Bone marrow (tissue), 2 donors: ENCODE measurements at regions not wholly inside any gene's neighbourhood (a gene's known extent, or its start where the extent isn't known, plus 50 kb on each side); places are given as distances from the start of the nearest gene placed in this dataset.
A peak's percentile ranks its signal among the peaks of the same experiment; 100 is the strongest.
"Not testable (repeated sequence)": the region's sequence is repeated elsewhere in the genome, so short reads cannot be mapped to it uniquely, and the experiment has no call there.

ENCODE experiments used
- DNase-seq, 2 donors: peaks; one replicate each; lab custom pipeline; 2025; lab: John Stamatoyannopoulos, UW

DNA sequence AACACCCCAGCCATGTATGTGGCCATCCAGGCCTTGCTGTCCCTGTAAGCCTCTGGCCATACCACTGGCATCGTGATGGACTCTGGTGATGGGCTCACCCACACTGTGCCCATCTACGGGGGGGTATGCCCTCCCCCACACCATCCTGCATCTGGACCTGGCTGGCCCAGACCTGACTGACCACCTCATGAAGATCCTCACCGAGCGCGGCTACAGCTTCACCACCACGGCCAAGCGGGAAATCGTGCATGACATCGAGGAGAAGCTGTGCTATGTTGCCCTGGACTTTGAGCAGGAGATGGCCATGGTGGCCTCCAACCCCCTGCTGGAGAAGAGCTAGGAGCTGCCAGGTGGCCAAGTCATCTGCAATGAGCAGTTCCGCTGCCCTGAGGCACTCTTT lies 80.4 kb upstream of the ZCCHC2 start:
- no peak for DNase-seq

DNA sequence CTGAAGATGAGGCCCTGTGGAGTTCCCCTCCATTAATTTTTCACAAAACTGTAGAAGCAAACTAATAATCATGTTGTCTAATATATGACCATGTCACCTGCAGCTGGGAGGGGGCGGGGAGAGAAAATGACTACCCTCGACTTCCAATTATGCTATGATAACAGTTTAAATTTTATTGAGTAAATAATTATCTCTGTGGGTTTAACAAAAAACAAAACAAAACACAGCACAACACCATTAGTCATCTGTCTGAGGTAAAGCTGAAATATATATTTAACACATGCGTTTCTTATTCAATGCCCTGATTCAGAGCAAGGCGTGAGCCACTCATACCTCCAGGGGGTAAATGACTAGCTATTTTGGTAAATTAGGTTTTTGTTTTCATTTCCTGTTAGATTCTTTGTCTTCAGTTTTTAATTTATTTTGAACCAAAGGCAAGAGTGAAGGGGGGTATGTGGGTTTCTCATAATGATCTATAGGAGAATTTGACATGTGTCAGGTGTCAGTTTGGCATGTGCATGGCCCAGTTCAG lies 77.4 kb upstream of the ZCCHC2 start:
- no peak for DNase-seq

DNA sequence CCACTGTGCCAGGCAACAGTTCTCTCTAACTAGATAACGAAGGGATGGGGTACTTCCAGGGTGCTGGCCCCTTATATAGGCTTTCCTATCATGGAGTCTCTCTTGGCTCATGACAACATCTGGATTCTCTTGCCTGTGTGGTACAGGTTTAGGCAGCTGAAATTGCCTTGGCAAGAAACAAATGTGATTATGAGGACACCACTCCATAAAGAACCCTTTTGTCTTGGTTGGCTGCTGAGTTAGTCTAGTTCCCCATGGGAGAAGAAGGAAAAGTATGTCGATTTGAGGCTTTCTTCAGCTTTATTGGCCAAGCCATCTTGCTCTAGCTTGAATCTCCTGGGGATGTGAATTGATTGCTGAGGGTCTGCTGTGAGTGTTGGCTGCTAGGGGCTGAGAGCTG lies 76.3 kb upstream of the ZCCHC2 start:
- DNase-seq: no peak

DNA sequence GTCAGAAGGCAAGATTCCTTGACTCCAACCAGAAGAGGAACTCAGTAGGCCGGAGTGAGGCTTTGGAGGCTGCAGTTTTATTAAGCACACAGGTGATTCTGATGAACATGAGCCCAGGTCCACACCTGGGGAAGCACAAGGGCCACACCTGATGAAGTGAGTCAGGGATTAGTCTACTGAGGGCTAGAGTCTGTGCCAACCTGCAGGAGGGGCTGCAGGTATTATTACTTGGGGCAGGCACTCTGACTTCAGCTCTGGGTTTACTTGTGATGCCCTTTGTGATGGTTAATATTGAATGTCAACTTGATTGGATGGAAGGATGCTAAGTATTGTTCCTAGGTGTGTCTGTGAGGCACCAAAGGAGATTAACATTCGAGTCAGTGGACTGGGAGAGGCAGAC lies 75.2 kb upstream of the ZCCHC2 start:
- DNase-seq: no peak

DNA sequence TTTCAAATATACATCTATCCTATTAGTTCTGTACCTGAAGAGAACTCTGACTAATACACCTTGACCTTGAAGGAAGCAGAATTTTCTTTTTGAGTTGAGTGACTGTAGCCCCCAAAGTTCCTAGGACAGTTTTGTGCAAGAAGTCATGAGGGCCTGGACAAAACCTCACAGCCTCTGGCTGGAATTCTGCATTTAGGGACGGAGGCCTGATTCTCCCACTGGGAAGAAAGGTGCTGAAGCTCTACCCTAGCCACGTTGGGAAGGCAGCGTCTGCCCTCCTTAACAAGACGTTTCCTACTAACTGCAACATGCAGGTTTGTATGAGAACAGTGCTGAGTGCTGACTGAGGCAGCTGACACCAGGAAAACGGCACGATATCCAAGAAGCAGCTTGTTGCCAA lies 74.4 kb upstream of the ZCCHC2 start:
- no peak for DNase-seq

DNA sequence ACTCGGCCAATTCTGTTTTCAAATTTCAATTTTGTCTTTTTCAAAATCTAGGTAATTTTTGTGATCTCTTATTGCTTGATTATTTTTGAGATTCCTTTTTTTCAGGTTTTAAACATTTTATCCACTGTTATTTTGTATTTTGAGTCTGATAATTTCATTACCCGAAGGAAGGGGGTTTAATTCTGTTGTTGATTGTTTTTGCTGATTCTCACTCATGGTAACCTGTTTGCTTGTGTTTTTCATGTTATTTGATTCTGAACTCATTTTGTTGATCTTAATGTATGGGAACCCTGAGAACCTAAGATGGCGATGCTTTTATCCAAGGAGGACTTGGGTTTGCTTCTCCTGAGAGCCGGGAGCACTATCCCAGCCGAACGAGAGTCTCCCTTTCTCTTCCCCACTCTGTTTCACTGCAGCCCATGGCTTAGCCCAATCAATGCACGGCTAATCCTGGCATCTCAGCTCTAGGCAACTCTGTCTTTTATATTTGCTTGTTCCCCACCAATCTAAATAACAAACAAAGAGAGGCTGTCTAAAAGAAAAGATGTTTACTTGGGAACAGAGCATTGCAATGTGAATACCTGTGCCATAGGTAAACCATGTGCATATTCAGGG lies 73.2 kb upstream of the ZCCHC2 start:
- DNase-seq: no peak

DNA sequence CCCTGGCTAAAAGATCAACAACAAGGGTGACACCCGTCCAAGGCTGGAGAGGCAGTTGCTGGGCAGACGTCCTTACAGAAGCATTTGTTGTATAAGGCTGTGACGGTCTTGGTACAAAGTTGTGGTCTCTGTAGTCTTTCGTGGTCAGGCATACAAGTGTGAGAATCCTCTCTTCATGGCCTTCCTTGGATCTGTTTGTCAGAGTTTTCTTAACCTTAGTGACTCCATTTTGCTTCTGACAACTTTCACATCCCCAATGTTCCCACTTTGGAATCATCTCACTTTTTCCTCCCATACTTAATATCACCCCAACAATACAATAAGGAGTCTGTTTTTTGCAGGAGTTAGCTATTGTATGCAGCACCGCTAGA lies 72.7 kb upstream of the ZCCHC2 start:
- DNase-seq: no peak

DNA sequence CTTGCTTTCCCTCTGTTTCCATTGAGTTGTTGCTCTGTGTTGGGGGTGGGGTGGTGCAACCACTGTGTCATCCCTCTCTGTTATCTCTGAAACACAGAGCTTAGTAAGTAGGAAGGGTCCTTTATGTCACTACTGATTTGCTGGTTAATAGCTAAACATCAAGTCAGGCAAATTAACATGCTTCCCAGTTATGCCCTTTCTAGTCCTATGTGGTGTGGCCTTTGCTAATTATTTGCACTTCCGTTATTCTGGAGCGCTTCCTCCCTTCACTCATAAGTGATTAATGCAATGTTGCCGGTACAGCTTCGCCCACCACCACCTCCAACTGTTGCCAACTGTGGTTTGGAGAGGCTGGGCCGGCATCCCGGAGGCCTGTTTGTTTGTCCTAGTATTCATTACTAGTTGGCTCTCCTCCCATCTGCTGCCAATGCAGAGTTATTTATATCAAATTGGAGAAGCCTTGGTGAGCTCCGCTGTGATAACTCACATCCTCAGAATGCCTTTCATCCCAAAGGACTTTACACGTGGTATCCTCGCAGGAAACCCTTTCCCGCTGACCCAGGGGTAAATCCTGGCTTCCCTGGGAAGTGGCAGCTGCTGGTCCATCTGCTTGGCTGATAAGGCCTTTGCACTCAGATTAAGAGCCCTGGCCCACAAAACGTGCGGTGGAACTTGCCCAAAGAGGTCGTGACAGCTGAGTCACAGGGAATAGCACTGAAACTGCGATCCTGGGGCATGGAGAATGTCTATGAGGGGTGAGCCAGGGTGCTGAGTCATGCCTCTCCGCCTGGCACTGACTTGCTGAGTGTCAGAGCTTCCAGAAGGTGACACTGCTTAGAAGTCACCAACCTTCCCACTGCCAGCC lies 72.0 kb upstream of the ZCCHC2 start:
- peak; percentile 47 to 76 for DNase-seq

DNA sequence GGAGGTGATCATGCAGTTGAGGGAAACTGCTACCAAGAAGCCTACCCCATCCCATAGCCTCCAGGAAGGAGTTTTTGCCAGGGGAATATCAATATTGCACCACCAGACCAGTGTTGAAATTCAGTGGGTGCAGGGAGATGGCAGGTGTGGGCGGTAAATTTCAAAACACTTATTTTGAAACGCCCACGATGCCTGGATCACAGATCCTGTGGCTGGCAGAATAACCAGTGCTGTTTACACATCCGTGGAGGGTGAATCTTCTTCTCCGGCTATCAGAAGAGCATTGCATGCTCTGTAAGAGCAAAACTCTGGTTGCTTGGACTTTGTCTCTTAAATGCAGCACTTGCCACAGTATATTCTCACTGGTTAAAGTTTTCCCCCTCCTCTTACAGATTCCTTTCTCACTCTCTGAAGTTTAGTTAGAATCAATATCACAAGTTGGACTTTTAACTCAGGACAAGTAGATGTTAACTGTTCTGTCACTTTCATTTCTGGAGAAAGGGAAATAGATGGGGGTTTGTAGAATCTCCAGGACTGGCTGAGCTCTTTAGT lies 70.5 kb upstream of the ZCCHC2 start:
- DNase-seq: peak in 1 of 2 donors; percentile 16

DNA sequence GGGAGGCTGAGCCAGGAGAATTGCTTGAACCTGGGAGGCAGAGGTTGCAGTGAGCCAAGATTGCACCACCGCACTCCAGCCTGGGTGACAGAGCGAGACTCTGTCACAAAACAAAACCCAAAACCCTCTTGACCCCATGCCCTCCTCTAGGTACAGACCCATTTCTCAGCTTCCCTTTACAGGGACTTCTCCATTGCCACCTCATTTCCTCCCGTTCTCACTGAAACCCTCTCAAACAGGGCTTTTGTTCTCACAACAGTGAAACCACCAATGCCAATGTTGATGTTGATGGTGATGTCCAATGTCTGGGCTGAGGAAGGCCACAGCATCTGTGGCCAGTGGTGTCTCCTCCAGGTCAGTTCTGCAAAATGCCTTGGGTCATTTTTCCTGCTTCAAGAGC lies 69.0 kb upstream of the ZCCHC2 start:
- no peak for DNase-seq

DNA sequence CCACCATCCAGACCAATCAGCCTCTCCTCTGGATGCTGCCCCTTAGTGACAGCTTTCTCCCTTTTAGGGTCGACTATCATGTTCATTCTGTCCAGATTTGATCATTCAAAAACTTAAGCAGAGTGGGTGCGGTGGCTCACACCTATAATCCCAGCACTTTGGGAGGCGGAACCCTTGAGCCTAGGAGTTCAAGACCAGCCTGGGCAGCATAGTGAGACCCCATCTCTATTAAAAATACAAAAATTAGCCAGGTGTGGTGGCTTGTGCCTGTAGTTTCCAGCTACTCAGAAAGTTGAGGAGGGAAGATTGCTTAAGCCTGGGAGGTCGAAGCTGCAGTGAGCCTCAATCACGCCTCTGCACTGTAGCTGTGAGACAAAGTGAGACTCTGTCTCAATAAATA lies 68.3 kb upstream of the ZCCHC2 start:
- DNase-seq: no peak

DNA sequence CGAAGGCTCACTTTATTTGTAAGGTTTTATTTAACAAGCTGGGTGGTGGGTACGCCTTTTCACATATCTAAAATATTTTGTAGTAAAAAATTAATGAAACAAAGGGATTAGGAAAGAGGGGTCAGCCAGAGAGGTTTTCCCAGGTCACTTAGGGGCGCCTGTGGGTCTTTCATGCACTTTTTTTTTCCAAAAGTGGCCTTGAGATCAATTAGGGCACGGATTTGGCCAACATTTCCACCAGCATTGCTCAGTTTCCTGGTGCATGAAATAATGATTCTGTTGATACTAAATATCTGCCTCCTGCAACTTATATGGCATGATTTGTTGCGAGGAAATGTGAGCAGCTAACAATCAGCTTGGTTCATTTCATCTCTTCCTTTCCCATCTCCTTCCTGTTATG lies 67.6 kb upstream of the ZCCHC2 start:
- DNase-seq: no peak

DNA sequence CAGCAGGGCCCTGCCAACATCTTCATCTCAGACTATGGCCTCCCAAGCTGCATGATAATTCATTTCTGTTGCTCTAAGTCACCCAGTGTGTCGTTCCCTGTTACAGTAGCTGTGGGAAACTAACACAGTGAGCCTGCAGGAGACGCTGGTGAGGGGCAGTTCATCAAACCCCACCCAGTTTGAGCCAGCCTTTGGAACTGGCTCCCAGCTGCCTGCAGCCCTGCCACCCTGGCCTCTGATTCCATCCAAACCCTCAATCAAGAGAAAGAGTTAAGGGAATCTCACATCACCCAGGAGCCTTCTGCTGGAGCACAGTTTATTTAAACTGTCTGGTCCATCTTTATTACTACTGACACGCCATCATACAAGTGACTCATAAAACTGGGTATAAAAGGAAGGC lies 64.9 kb upstream of the ZCCHC2 start:
- no peak for DNase-seq

DNA sequence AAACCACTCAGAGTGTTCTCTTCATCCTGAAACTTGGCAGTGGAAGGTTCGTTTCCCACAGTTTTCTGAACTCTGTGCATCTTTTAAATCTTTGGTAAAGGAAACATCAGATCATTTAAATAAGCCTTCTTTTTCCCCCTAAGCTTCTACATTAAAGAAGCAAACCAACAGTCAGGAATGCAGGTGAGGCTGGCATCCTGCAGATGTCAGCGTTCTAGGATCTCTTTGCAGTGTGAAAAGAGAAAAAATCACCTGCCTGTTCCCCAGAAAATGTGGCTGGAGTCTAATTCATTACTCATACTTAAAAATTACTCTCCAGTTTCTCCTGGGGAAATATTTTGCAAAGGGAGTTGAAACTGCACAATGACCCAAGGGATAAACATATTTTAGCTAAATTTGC lies 64.5 kb upstream of the ZCCHC2 start:
- no peak for DNase-seq

DNA sequence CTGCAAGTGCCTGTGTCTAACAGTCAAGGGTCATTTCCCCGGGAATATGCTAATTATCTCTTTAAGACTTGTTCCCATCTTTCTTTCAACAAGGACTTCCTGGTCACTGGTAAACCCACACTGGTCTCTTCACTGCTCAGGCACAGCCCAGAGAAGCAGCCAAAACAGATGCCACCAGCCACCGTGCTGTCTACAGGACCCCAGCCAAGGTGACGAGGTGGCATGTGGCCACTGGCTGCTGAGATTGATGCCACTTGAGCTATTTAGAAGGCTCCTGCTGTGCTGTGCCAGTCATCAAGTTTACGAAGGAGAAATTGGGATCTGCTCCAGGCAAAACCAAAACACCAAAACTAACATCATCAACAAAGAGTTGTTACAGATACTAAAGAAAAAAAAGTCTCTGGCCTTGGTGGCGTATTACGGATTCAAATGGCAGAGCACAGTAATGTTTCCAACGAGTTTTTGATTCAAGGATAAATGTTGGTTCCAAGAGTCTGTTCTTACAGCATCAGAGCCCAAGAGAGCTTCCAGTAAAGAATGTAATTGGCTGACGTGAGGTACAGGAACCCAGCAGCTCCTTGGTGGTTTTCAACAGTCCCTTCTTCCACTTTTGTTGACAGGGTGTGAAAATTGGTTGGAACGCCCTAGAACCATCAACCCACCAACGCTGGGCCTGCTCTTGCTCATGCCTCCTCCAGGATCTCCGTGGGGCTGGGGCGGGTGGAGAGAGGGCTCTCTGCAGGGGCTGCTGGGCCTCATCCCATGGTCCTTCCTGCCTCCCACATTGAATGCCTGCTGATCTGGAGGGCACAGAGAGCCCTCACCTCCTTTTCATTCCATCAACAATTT lies 63.7 kb upstream of the ZCCHC2 start:
- DNase-seq: no peak

DNA sequence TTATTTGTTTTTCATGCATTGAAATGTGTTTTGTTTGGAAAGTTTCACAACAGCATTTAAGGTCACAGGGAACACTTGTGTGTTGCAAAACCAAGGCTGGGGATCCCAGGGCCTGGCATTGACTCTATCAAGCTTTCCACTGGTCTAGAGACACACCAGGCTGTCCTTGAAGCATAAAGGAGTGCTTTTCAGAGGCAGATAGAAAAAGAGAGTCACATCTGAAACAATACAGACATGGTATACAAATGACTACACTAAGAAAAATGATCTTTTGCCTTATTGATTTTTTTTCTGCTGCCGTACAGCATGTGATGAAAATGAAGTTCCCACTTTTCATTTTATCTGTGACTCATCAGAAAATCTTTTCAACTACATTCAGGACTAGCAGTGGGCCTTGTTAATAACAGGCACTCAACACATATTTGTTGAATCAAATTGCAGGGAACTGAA lies 61.9 kb upstream of the ZCCHC2 start:
- no peak for DNase-seq

DNA sequence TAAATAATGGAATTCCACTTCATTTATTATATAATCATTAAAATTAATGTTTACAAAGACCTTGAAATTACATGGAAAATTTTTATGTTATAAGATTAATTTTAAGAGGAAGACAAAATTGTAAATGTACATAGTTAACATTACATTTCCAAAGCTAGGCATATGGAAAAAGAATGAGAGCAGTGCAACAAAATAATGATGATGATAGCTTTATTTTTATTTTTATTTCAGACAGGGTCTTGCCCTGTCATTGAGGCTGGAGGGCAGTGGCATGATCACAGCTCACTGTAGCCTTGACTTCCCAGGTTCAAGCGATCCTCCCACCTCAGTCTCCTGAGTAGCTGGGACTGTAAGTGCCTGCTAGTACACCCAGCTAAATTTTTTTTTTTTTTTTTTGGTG lies 61.2 kb upstream of the ZCCHC2 start:
- DNase-seq: no peak

DNA sequence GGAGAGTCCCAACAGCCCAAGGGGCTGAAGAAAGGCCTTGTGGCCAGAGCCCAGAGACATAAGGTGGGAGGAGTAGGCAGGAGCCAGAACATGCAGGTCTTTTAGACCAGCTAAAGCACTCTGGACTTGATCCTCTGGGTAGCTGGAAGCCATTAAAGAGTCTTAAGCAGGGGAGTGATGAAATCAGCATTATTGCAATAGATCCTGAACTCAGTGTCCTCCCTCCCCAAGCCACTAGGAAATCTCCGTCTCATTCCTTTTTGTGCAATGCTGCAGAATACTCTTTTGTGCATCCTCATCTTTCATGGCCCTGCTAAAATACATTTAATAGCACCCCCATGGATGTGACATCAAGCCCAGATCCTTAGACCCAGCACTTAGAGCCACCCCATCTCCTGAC lies 58.6 kb upstream of the ZCCHC2 start:
- no peak for DNase-seq

DNA sequence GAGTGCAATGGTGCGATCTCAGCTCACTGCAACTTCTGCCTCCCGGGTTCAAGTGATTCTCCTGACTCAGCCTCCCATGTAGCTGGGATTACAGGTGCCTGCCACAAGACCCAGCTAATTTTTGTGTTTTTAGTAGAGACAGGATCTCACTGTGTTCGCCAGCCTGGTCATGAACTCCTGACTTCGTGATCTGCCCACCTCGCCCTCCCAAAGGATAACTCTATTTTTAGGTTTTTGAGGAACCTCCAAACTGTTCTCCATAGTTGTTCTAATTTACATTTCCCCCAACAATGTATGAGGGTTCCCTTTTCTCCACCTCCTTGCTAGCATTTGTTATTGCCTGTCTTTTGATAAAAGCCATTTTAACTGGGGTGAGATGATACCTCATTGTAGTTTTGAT lies 53.7 kb upstream of the ZCCHC2 start:
- not testable (repeated sequence) for DNase-seq
